NCI-H2227 treated with DMSO at 0.1 percent for 48 hours (cell line): ENCODE measurements at regions not wholly inside any gene's neighbourhood (a gene's known extent, or its start where the extent isn't known, plus 50 kb on each side); places are given as distances from the start of the nearest gene placed in this dataset.

Source experiments
- DNase-seq: peaks from one replicate; lab custom pipeline; 2025; lab: John Stamatoyannopoulos, UW

GRCh38 chr14:73782623-73783022 lies 68.4 kb upstream of the PNMA1 start:
- no peak for DNase-seq

GRCh38 chr14:73780896-73781295 lies 66.7 kb upstream of the PNMA1 start:
- no peak for DNase-seq

GRCh38 chr14:73780391-73780790 lies 66.2 kb upstream of the PNMA1 start:
- DNase-seq = no peak

GRCh38 chr14:73778736-73779135 lies 64.6 kb upstream of the PNMA1 start:
- no peak for DNase-seq

- DNase-seq = no peak
Observed at GRCh38 chr14:73777420-73777819, 63.2 kb upstream of the PNMA1 start.

GRCh38 chr14:73776194-73776537 lies 62.0 kb upstream of the PNMA1 start:
- no peak for DNase-seq

GRCh38 chr14:73775339-73776193 lies 61.4 kb upstream of the PNMA1 start:
- DNase-seq = no peak

- DNase-seq = no peak
Observed at GRCh38 chr14:73774671-73775070, 60.5 kb upstream of the PNMA1 start.

- no peak for DNase-seq
Observed at GRCh38 chr14:73774241-73774570, 60.0 kb upstream of the PNMA1 start.

- no peak for DNase-seq
Observed at GRCh38 chr14:73773441-73774240, 59.5 kb upstream of the PNMA1 start.

- peak; percentile 47 for DNase-seq
Observed at GRCh38 chr14:73771848-73772638, 57.9 kb upstream of the PNMA1 start.

GRCh38 chr14:73770977-73771847 lies 57.0 kb upstream of the PNMA1 start:
- DNase-seq = no peak

- DNase-seq = no peak
Observed at GRCh38 chr14:73768107-73768506, 53.9 kb upstream of the PNMA1 start.

GRCh38 chr14:73764406-73765280 lies 50.5 kb upstream of the PNMA1 start:
- no peak for DNase-seq
